Karpas-422 (cell line): ENCODE measurements at regions not wholly inside any gene's neighbourhood (a gene's known extent, or its start where the extent isn't known, plus 50 kb on each side); places are given as distances from the start of the nearest gene placed in this dataset.

Experiments
- DNase-seq: peaks from one replicate; pipeline ENCODE4 v3.0.0-alpha.2; 2015
- H2AFZ ChIP-seq: fragments of 200-600 bp; sonication (generic); 2 replicates; pipeline ENCODE4 v1.6.1; 2014; ENCODE audit warnings: antibody characterized with exemption, low read length, mixed read lengths
- H3K27ac ChIP-seq: fragments of 200-600 bp; sonication (generic); 2 replicates; pipeline ENCODE4 v1.5.1; 2014; ENCODE audit warnings: mild to moderate bottlenecking, low read length, moderate library complexity
- H3K27me3 ChIP-seq: fragments of 200-600 bp; sonication (generic); 2 replicates; pipeline ENCODE4 v1.6.1; 2014; ENCODE audit warnings: low read length, mixed read lengths
- H3K36me3 ChIP-seq: fragments of 200-600 bp; sonication (generic); 2 replicates; pipeline ENCODE4 v1.6.1; 2014; ENCODE audit warnings: low read length, mixed read lengths; ENCODE audit not compliant: insufficient read depth
- H3K4me1 ChIP-seq: fragments of 200-600 bp; sonication (generic); 2 replicates; pipeline ENCODE4 v1.6.1; 2014; ENCODE audit warnings: mild to moderate bottlenecking, low read length, mixed read lengths
- H3K4me2 ChIP-seq: fragments of 200-600 bp; sonication (generic); 2 replicates; pipeline ENCODE4 v1.6.1; 2014; ENCODE audit warnings: low read length, low read depth, mild to moderate bottlenecking; ENCODE audit not compliant: poor library complexity, severe bottlenecking
- H3K4me3 ChIP-seq: fragments of 200-600 bp; sonication (generic); 2 replicates; pipeline ENCODE4 v1.5.1; 2014; ENCODE audit warnings: mild to moderate bottlenecking, antibody characterized with exemption, low read length, mixed read lengths
- H3K79me2 ChIP-seq: fragments of 200-600 bp; sonication (generic); 2 replicates; pipeline ENCODE4 v1.6.1; 2014; ENCODE audit warnings: mild to moderate bottlenecking, low read length, mixed read lengths
- H3K9ac ChIP-seq: fragments of 200-600 bp; sonication (generic); 2 replicates; pipeline ENCODE4 v1.6.0; 2014; ENCODE audit warnings: low read length
- H3K9me2 ChIP-seq: fragments of 200-600 bp; sonication (generic), shearing (Covaris generic); replicated peaks from 2 replicates; pipeline ENCODE4 v1.6.0; 2014; ENCODE audit warnings: mild to moderate bottlenecking, low read length, moderate library complexity; ENCODE audit not compliant: insufficient read depth
- H3K9me3 ChIP-seq: fragments of 300-700, 200-600 bp; sonication (generic); 2 replicates; pipeline ENCODE4 v1.6.1; 2014; ENCODE audit warnings: low read length, mixed read lengths
- H4K20me1 ChIP-seq: fragments of 200-600 bp; sonication (generic); 2 replicates; pipeline ENCODE4 v1.6.1; 2014; ENCODE audit warnings: mild to moderate bottlenecking, antibody characterized with exemption, low read length, low read depth; ENCODE audit not compliant: insufficient read depth

GRCh38 chr5:103657301-103657700, 94.7 kb upstream of the NUDT12 start:
- H3K79me2 ChIP-seq = no peaks in the 10 kb centered on the region
- no peak overlapping the region for H2AFZ ChIP-seq
- no peak overlapping the region for H3K27ac ChIP-seq
- no peaks in the 10 kb centered on the region for H3K9me2 ChIP-seq
- H3K9me3 ChIP-seq = no peaks in the 10 kb centered on the region
- no peak for DNase-seq
- no peaks in the 10 kb centered on the region for H3K27me3 ChIP-seq
- no peak overlapping the region for H3K4me3 ChIP-seq
- H3K4me1 ChIP-seq = no peaks in the 10 kb centered on the region
- H4K20me1 ChIP-seq = no peaks in the 10 kb centered on the region
- no peak overlapping the region for H3K4me2 ChIP-seq
- H3K9ac ChIP-seq = no peak overlapping the region
- H3K36me3 ChIP-seq = no peaks in the 10 kb centered on the region

- Histone ChIP-seq H3K9me2 (no peaks in the 10 kb centered on the region), H4K20me1 (no peaks in the 10 kb centered on the region), H3K9me3 (no peaks in the 10 kb centered on the region), H2AFZ (no peak overlapping the region), H3K27ac (no peak overlapping the region), H3K79me2 (no peaks in the 10 kb centered on the region), H3K4me1 (no peaks in the 10 kb centered on the region), H3K4me2 (no peak overlapping the region), H3K4me3 (no peak overlapping the region), H3K9ac (no peak overlapping the region), H3K36me3 (no peaks in the 10 kb centered on the region), H3K27me3 (no peaks in the 10 kb centered on the region)
- no peak for DNase-seq
These were observed 85.5 kb upstream of the NUDT12 start for GRCh38 chr5:103648086-103648485.

GRCh38 chr5:103646698-103647614, 84.4 kb upstream of the NUDT12 start:
- Histone ChIP-seq H3K27me3 (no peaks in the 10 kb centered on the region), H3K4me3 (no peak overlapping the region), H3K9ac (no peak overlapping the region), H3K36me3 (no peaks in the 10 kb centered on the region), H3K4me1 (no peaks in the 10 kb centered on the region), H2AFZ (no peak overlapping the region), H3K4me2 (no peak overlapping the region), H3K9me3 (no peaks in the 10 kb centered on the region), H3K79me2 (no peaks in the 10 kb centered on the region), H4K20me1 (no peaks in the 10 kb centered on the region), H3K9me2 (no peaks in the 10 kb centered on the region), H3K27ac (no peak overlapping the region)
- no peak for DNase-seq

GRCh38 chr5:103645816-103646215, 83.2 kb upstream of the NUDT12 start:
- Histone ChIP-seq H3K4me3 (no peak overlapping the region), H3K27me3 (no peaks in the 10 kb centered on the region), H4K20me1 (no peaks in the 10 kb centered on the region), H3K36me3 (no peaks in the 10 kb centered on the region), H3K27ac (no peak overlapping the region), H2AFZ (no peak overlapping the region), H3K79me2 (no peaks in the 10 kb centered on the region), H3K9ac (no peak overlapping the region), H3K9me2 (no peaks in the 10 kb centered on the region), H3K9me3 (no peaks in the 10 kb centered on the region), H3K4me2 (no peak overlapping the region), H3K4me1 (no peaks in the 10 kb centered on the region)
- no peak for DNase-seq

GRCh38 chr5:103638979-103639378, 76.4 kb upstream of the NUDT12 start:
- Histone ChIP-seq H3K27me3 (no peaks in the 10 kb centered on the region), H3K4me2 (no peak overlapping the region), H3K4me1 (no peaks in the 10 kb centered on the region), H3K9ac (no peak overlapping the region), H4K20me1 (no peaks in the 10 kb centered on the region), H3K4me3 (no peak overlapping the region), H3K79me2 (no peaks in the 10 kb centered on the region), H3K9me2 (no peaks in the 10 kb centered on the region), H2AFZ (no peak overlapping the region), H3K36me3 (no peaks in the 10 kb centered on the region), H3K9me3 (no peaks in the 10 kb centered on the region), H3K27ac (no peak overlapping the region)
- no peak for DNase-seq

- Histone ChIP-seq H3K4me2 (no peak overlapping the region), H3K4me3 (no peak overlapping the region), H3K27me3 (no peaks in the 10 kb centered on the region), H3K9me2 (no peaks in the 10 kb centered on the region), H3K9ac (no peak overlapping the region), H3K27ac (no peak overlapping the region), H3K4me1 (no peaks in the 10 kb centered on the region), H3K79me2 (no peaks in the 10 kb centered on the region), H4K20me1 (no peaks in the 10 kb centered on the region), H2AFZ (no peak overlapping the region), H3K36me3 (no peaks in the 10 kb centered on the region), H3K9me3 (no peaks in the 10 kb centered on the region)
- DNase-seq = no peak
These were observed 62.1 kb upstream of the NUDT12 start for GRCh38 chr5:103624675-103625074.

- H2AFZ ChIP-seq = no peak overlapping the region
These were observed 61.5 kb upstream of the NUDT12 start for GRCh38 chr5:103624035-103624480.

GRCh38 chr5:103623425-103623824, 60.8 kb upstream of the NUDT12 start:
- no peaks in the 10 kb centered on the region for H3K36me3 ChIP-seq
- no peak overlapping the region for H3K4me3 ChIP-seq
- H3K9me3 ChIP-seq = no peaks in the 10 kb centered on the region
- no peaks in the 10 kb centered on the region for H3K27me3 ChIP-seq
- no peaks in the 10 kb centered on the region for H3K9me2 ChIP-seq
- no peak overlapping the region for H3K27ac ChIP-seq
- H3K4me1 ChIP-seq = no peaks in the 10 kb centered on the region
- no peaks in the 10 kb centered on the region for H4K20me1 ChIP-seq
- DNase-seq = no peak
- H2AFZ ChIP-seq = no peak overlapping the region
- no peak overlapping the region for H3K9ac ChIP-seq
- no peaks in the 10 kb centered on the region for H3K79me2 ChIP-seq
- no peak overlapping the region for H3K4me2 ChIP-seq

More at GRCh38 chr5:103624035-103624480, 61.5 kb upstream of the NUDT12 start:
- Histone ChIP-seq H3K4me1 (no peaks in the 10 kb centered on the region), H3K9ac (no peak overlapping the region), H3K79me2 (no peaks in the 10 kb centered on the region), H3K9me3 (no peaks in the 10 kb centered on the region), H3K27me3 (no peaks in the 10 kb centered on the region), H4K20me1 (no peaks in the 10 kb centered on the region), H3K4me3 (no peak overlapping the region), H3K27ac (no peak overlapping the region), H3K4me2 (no peak overlapping the region), H3K9me2 (no peaks in the 10 kb centered on the region), H3K36me3 (no peaks in the 10 kb centered on the region)
- DNase-seq = no peak
